ENCODE measurements at regions not wholly inside any gene's neighbourhood (a gene's known extent, or its start where the extent isn't known, plus 50 kb on each side); places are given as distances from the start of the nearest gene placed in this dataset.
"Not testable (repeated sequence)": the region's sequence is repeated elsewhere in the genome, so short reads cannot be mapped to it uniquely, and the experiment has no call there.

- H3K27ac ChIP-seq (ENCODE audit: low read depth, low read length); H4K20me1 ChIP-seq (ENCODE audit: insufficient read depth, low read length); DNase-seq (ENCODE audit: insufficient read length, low spot score, missing footprints); H3K4me1 ChIP-seq (ENCODE audit: insufficient read depth, low read length); H3K4me2 ChIP-seq (ENCODE audit: insufficient read depth, low read length); H3K27me3 ChIP-seq (ENCODE audit: insufficient read depth, low read length); H3K79me2 ChIP-seq (ENCODE audit: insufficient read depth, low read length); H3K9me3 ChIP-seq (ENCODE audit: low read depth, low read length); H3K36me3 ChIP-seq (ENCODE audit: insufficient read depth, low read length); H2AFZ ChIP-seq (ENCODE audit: low read length); H3K4me3 ChIP-seq (ENCODE audit: insufficient read depth, low read length): not testable (repeated sequence)
Observed at GRCh38 chr1:149369081-149369480, 105.8 kb upstream of the NBPF19 start.

- not testable (repeated sequence) for DNase-seq (ENCODE audit: insufficient read length, low spot score, missing footprints); H3K27me3 ChIP-seq (ENCODE audit: insufficient read depth, low read length); H3K9me3 ChIP-seq (ENCODE audit: low read depth, low read length); H4K20me1 ChIP-seq (ENCODE audit: insufficient read depth, low read length); H3K79me2 ChIP-seq (ENCODE audit: insufficient read depth, low read length); H3K4me2 ChIP-seq (ENCODE audit: insufficient read depth, low read length); H3K4me1 ChIP-seq (ENCODE audit: insufficient read depth, low read length); H3K36me3 ChIP-seq (ENCODE audit: insufficient read depth, low read length); H3K27ac ChIP-seq (ENCODE audit: low read depth, low read length); H3K4me3 ChIP-seq (ENCODE audit: insufficient read depth, low read length); H2AFZ ChIP-seq (ENCODE audit: low read length)
Observed at GRCh38 chr1:149371955-149372354, 102.9 kb upstream of the NBPF19 start.

- DNase-seq (ENCODE audit: insufficient read length, low spot score, missing footprints); H3K4me1 ChIP-seq (ENCODE audit: insufficient read depth, low read length); H3K27ac ChIP-seq (ENCODE audit: low read depth, low read length); H4K20me1 ChIP-seq (ENCODE audit: insufficient read depth, low read length); H3K4me2 ChIP-seq (ENCODE audit: insufficient read depth, low read length); H3K9me3 ChIP-seq (ENCODE audit: low read depth, low read length); H2AFZ ChIP-seq (ENCODE audit: low read length); H3K27me3 ChIP-seq (ENCODE audit: insufficient read depth, low read length); H3K36me3 ChIP-seq (ENCODE audit: insufficient read depth, low read length); H3K79me2 ChIP-seq (ENCODE audit: insufficient read depth, low read length); H3K4me3 ChIP-seq (ENCODE audit: insufficient read depth, low read length): not testable (repeated sequence)
Observed at GRCh38 chr1:149378462-149378861, 96.4 kb upstream of the NBPF19 start.

- not testable (repeated sequence) for H3K9me3 ChIP-seq (ENCODE audit: low read depth, low read length); H2AFZ ChIP-seq (ENCODE audit: low read length); H3K4me1 ChIP-seq (ENCODE audit: insufficient read depth, low read length); H3K4me2 ChIP-seq (ENCODE audit: insufficient read depth, low read length); H3K36me3 ChIP-seq (ENCODE audit: insufficient read depth, low read length); DNase-seq (ENCODE audit: insufficient read length, low spot score, missing footprints); H3K27me3 ChIP-seq (ENCODE audit: insufficient read depth, low read length); H3K27ac ChIP-seq (ENCODE audit: low read depth, low read length); H3K79me2 ChIP-seq (ENCODE audit: insufficient read depth, low read length); H4K20me1 ChIP-seq (ENCODE audit: insufficient read depth, low read length)
- peak overlapping the region; percentile 64 for H3K4me3 ChIP-seq (ENCODE audit: insufficient read depth, low read length)
Observed at GRCh38 chr1:149390173-149390926, 84.5 kb upstream of the NBPF19 start.

GRCh38 chr1:149390931-149391330, 83.9 kb upstream of the NBPF19 start:
- not testable (repeated sequence) for H3K36me3 ChIP-seq (ENCODE audit: insufficient read depth, low read length); H3K27ac ChIP-seq (ENCODE audit: low read depth, low read length); H2AFZ ChIP-seq (ENCODE audit: low read length); H3K79me2 ChIP-seq (ENCODE audit: insufficient read depth, low read length); H4K20me1 ChIP-seq (ENCODE audit: insufficient read depth, low read length); DNase-seq (ENCODE audit: insufficient read length, low spot score, missing footprints); H3K9me3 ChIP-seq (ENCODE audit: low read depth, low read length); H3K4me1 ChIP-seq (ENCODE audit: insufficient read depth, low read length); H3K4me2 ChIP-seq (ENCODE audit: insufficient read depth, low read length); H3K27me3 ChIP-seq (ENCODE audit: insufficient read depth, low read length)
- peak overlapping the region; percentile 64 for H3K4me3 ChIP-seq (ENCODE audit: insufficient read depth, low read length)

GRCh38 chr1:149395802-149396201, 79.0 kb upstream of the NBPF19 start:
- H3K4me3 ChIP-seq (ENCODE audit: insufficient read depth, low read length); H3K27ac ChIP-seq (ENCODE audit: low read depth, low read length); H3K36me3 ChIP-seq (ENCODE audit: insufficient read depth, low read length); H3K4me1 ChIP-seq (ENCODE audit: insufficient read depth, low read length); DNase-seq (ENCODE audit: insufficient read length, low spot score, missing footprints); H2AFZ ChIP-seq (ENCODE audit: low read length); H4K20me1 ChIP-seq (ENCODE audit: insufficient read depth, low read length); H3K4me2 ChIP-seq (ENCODE audit: insufficient read depth, low read length); H3K27me3 ChIP-seq (ENCODE audit: insufficient read depth, low read length); H3K9me3 ChIP-seq (ENCODE audit: low read depth, low read length): not testable (repeated sequence)
- H3K79me2 ChIP-seq (ENCODE audit: insufficient read depth, low read length): peaks cover 17% of the 10 kb centered on the region

GRCh38 chr1:149398527-149398926, 76.3 kb upstream of the NBPF19 start:
- not testable (repeated sequence) for H3K4me2 ChIP-seq (ENCODE audit: insufficient read depth, low read length); H3K4me1 ChIP-seq (ENCODE audit: insufficient read depth, low read length); H2AFZ ChIP-seq (ENCODE audit: low read length); H3K27me3 ChIP-seq (ENCODE audit: insufficient read depth, low read length); H3K4me3 ChIP-seq (ENCODE audit: insufficient read depth, low read length); H3K27ac ChIP-seq (ENCODE audit: low read depth, low read length); H3K36me3 ChIP-seq (ENCODE audit: insufficient read depth, low read length); H4K20me1 ChIP-seq (ENCODE audit: insufficient read depth, low read length); H3K9me3 ChIP-seq (ENCODE audit: low read depth, low read length); DNase-seq (ENCODE audit: insufficient read length, low spot score, missing footprints)
- peaks cover 14% of the 10 kb centered on the region for H3K79me2 ChIP-seq (ENCODE audit: insufficient read depth, low read length)

GRCh38 chr1:149408404-149408803, 66.4 kb upstream of the NBPF19 start:
- not testable (repeated sequence) for H3K36me3 ChIP-seq (ENCODE audit: insufficient read depth, low read length); H2AFZ ChIP-seq (ENCODE audit: low read length); H3K4me3 ChIP-seq (ENCODE audit: insufficient read depth, low read length); H3K79me2 ChIP-seq (ENCODE audit: insufficient read depth, low read length); H3K4me1 ChIP-seq (ENCODE audit: insufficient read depth, low read length); DNase-seq (ENCODE audit: insufficient read length, low spot score, missing footprints); H4K20me1 ChIP-seq (ENCODE audit: insufficient read depth, low read length); H3K27ac ChIP-seq (ENCODE audit: low read depth, low read length); H3K27me3 ChIP-seq (ENCODE audit: insufficient read depth, low read length); H3K4me2 ChIP-seq (ENCODE audit: insufficient read depth, low read length); H3K9me3 ChIP-seq (ENCODE audit: low read depth, low read length)

GRCh38 chr1:149415373-149415772, 59.5 kb upstream of the NBPF19 start:
- H3K27me3 ChIP-seq (ENCODE audit: insufficient read depth, low read length); H4K20me1 ChIP-seq (ENCODE audit: insufficient read depth, low read length); H3K4me3 ChIP-seq (ENCODE audit: insufficient read depth, low read length); H3K27ac ChIP-seq (ENCODE audit: low read depth, low read length); H3K4me2 ChIP-seq (ENCODE audit: insufficient read depth, low read length); DNase-seq (ENCODE audit: insufficient read length, low spot score, missing footprints); H2AFZ ChIP-seq (ENCODE audit: low read length); H3K4me1 ChIP-seq (ENCODE audit: insufficient read depth, low read length); H3K36me3 ChIP-seq (ENCODE audit: insufficient read depth, low read length); H3K79me2 ChIP-seq (ENCODE audit: insufficient read depth, low read length); H3K9me3 ChIP-seq (ENCODE audit: low read depth, low read length): not testable (repeated sequence)

Data from osteoblast (primary cell).